ENCODE measurements at regions not wholly inside any gene's neighbourhood (a gene's known extent, or its start where the extent isn't known, plus 50 kb on each side); places are given as distances from the start of the nearest gene placed in this dataset.

- no peaks in the 10 kb centered on the region for H3K27me3 Mint-ChIP-seq (ENCODE audit: low read depth)
- ATAC-seq (replicated peaks in 1 of 2) (no peak), DNase-seq (no peak)
- no peaks in the 10 kb centered on the region for H3K9me3 Mint-ChIP-seq
- H3K36me3 Mint-ChIP-seq (ENCODE audit: insufficient read depth in 2 of 2) = no peaks in the 10 kb centered on the region
- H3K27ac Mint-ChIP-seq = no peak overlapping the region
- no peak overlapping the region for H3K4me3 Mint-ChIP-seq
- no peaks in the 10 kb centered on the region for H3K4me1 Mint-ChIP-seq (ENCODE audit: low read depth)
These were observed 151.7 kb upstream of the POU3F3 start for GRCh38 chr2:104702031-104702850.

GRCh38 chr2:104703669-104704068, 150.2 kb upstream of the POU3F3 start:
- H3K36me3 Mint-ChIP-seq (ENCODE audit: insufficient read depth in 2 of 2) = no peaks in the 10 kb centered on the region
- DNase-seq = no peak
- no peaks in the 10 kb centered on the region for H3K4me1 Mint-ChIP-seq (ENCODE audit: low read depth)
- H3K27ac Mint-ChIP-seq = no peak overlapping the region
- H3K27me3 Mint-ChIP-seq (ENCODE audit: low read depth) = no peaks in the 10 kb centered on the region
- no peak for ATAC-seq (replicated peaks in 1 of 2)
- no peaks in the 10 kb centered on the region for H3K9me3 Mint-ChIP-seq
- no peak overlapping the region for H3K4me3 Mint-ChIP-seq

GRCh38 chr2:104704496-104705245, 149.2 kb upstream of the POU3F3 start:
- no peak overlapping the region for H3K4me3 Mint-ChIP-seq
- H3K27me3 Mint-ChIP-seq (ENCODE audit: low read depth) = no peaks in the 10 kb centered on the region
- ATAC-seq (replicated peaks in 1 of 2) (no peak), DNase-seq (no peak)
- no peaks in the 10 kb centered on the region for H3K36me3 Mint-ChIP-seq (ENCODE audit: insufficient read depth in 2 of 2)
- H3K27ac Mint-ChIP-seq = no peak overlapping the region
- no peaks in the 10 kb centered on the region for H3K9me3 Mint-ChIP-seq
- no peaks in the 10 kb centered on the region for H3K4me1 Mint-ChIP-seq (ENCODE audit: low read depth)

GRCh38 chr2:104707056-104707455, 146.9 kb upstream of the POU3F3 start:
- H3K4me1 Mint-ChIP-seq (ENCODE audit: low read depth) = no peaks in the 10 kb centered on the region

GRCh38 chr2:104708967-104709366, 144.9 kb upstream of the POU3F3 start:
- no peaks in the 10 kb centered on the region for H3K9me3 Mint-ChIP-seq
- DNase-seq (no peak), ATAC-seq (replicated peaks in 1 of 2) (no peak)
- H3K4me1 Mint-ChIP-seq (ENCODE audit: low read depth) = no peaks in the 10 kb centered on the region
- no peaks in the 10 kb centered on the region for H3K27me3 Mint-ChIP-seq (ENCODE audit: low read depth)
- H3K4me3 Mint-ChIP-seq = no peak overlapping the region
- no peak overlapping the region for H3K27ac Mint-ChIP-seq
- H3K36me3 Mint-ChIP-seq (ENCODE audit: insufficient read depth in 2 of 2) = no peaks in the 10 kb centered on the region

More at GRCh38 chr2:104707056-104707455, 146.9 kb upstream of the POU3F3 start:
- Mint-ChIP-seq H3K36me3 (ENCODE audit: insufficient read depth in 2 of 2) (no peaks in the 10 kb centered on the region), H3K27ac (no peak overlapping the region), H3K27me3 (ENCODE audit: low read depth) (no peaks in the 10 kb centered on the region), H3K9me3 (no peaks in the 10 kb centered on the region), H3K4me3 (no peak overlapping the region)
- ATAC-seq (replicated peaks in 1 of 2) (no peak), DNase-seq (no peak)

GRCh38 chr2:104716061-104716460, 137.9 kb upstream of the POU3F3 start:
- Mint-ChIP-seq H3K36me3 (ENCODE audit: insufficient read depth in 2 of 2) (no peaks in the 10 kb centered on the region), H3K27me3 (ENCODE audit: low read depth) (no peaks in the 10 kb centered on the region), H3K4me1 (ENCODE audit: low read depth) (no peaks in the 10 kb centered on the region), H3K4me3 (no peak overlapping the region), H3K27ac (no peak overlapping the region), H3K9me3 (no peaks in the 10 kb centered on the region)
- ATAC-seq (replicated peaks in 1 of 2) (no peak), DNase-seq (no peak)

GRCh38 chr2:104733226-104733943, 120.5 kb upstream of the POU3F3 start:
- H3K4me1 Mint-ChIP-seq (ENCODE audit: low read depth) = peaks cover 11% of the 10 kb centered on the region
- H3K27me3 Mint-ChIP-seq (ENCODE audit: low read depth) = no peaks in the 10 kb centered on the region
- no peak overlapping the region for H3K27ac Mint-ChIP-seq
- H3K36me3 Mint-ChIP-seq (ENCODE audit: insufficient read depth in 2 of 2) = peaks cover 0 to 2% of the 10 kb centered on the region in 2 donors
- peaks cover under 1 to 7% of the 10 kb centered on the region in 2 donors for H3K9me3 Mint-ChIP-seq
- no peak overlapping the region for H3K4me3 Mint-ChIP-seq
- ATAC-seq (replicated peaks in 1 of 2) (peak in 1 of 2 donors; percentile 46), DNase-seq (peak; percentile 28 to 29)

GRCh38 chr2:104734937-104735586, 118.9 kb upstream of the POU3F3 start:
- peak overlapping the region in 1 of 2 donors; percentile 34 for H3K4me3 Mint-ChIP-seq
- no peak overlapping the region for H3K27ac Mint-ChIP-seq
- peaks cover 0 to 2% of the 10 kb centered on the region in 2 donors for H3K36me3 Mint-ChIP-seq (ENCODE audit: insufficient read depth in 2 of 2)
- DNase-seq = peak in 1 of 2 donors; percentile 7
- peaks cover 11% of the 10 kb centered on the region for H3K4me1 Mint-ChIP-seq (ENCODE audit: low read depth)
- peak; percentile 33 to 70 for ATAC-seq (replicated peaks in 1 of 2)
- peaks cover 2 to 9% of the 10 kb centered on the region in 2 donors for H3K9me3 Mint-ChIP-seq
- no peaks in the 10 kb centered on the region for H3K27me3 Mint-ChIP-seq (ENCODE audit: low read depth)

- Mint-ChIP-seq H3K36me3 (ENCODE audit: insufficient read depth in 2 of 2) (peaks cover 0 to 2% of the 10 kb centered on the region in 2 donors), H3K4me1 (ENCODE audit: low read depth) (peaks cover 11% of the 10 kb centered on the region), H3K4me3 (no peak overlapping the region), H3K9me3 (peaks cover 2 to 9% of the 10 kb centered on the region in 2 donors), H3K27ac (no peak overlapping the region), H3K27me3 (ENCODE audit: low read depth) (no peaks in the 10 kb centered on the region)
- ATAC-seq (replicated peaks in 1 of 2) (no peak), DNase-seq (no peak)
These were observed 117.9 kb upstream of the POU3F3 start for GRCh38 chr2:104736026-104736425.

- Mint-ChIP-seq H3K9me3 (peaks cover 2% of the 10 kb centered on the region in 2 donors), H3K4me1 (ENCODE audit: low read depth) (no peaks in the 10 kb centered on the region), H3K36me3 (ENCODE audit: insufficient read depth in 2 of 2) (no peaks in the 10 kb centered on the region), H3K27ac (no peak overlapping the region), H3K27me3 (ENCODE audit: low read depth) (no peaks in the 10 kb centered on the region), H3K4me3 (no peak overlapping the region)
- no peak for ATAC-seq (replicated peaks in 1 of 2)
- DNase-seq = no peak
These were observed 112.1 kb upstream of the POU3F3 start for GRCh38 chr2:104741860-104742259.

- no peak overlapping the region for H3K27ac Mint-ChIP-seq
These were observed 109.4 kb upstream of the POU3F3 start for GRCh38 chr2:104744537-104744936.

GRCh38 chr2:104745846-104746245, 108.1 kb upstream of the POU3F3 start:
- Mint-ChIP-seq H3K27ac (no peak overlapping the region), H3K4me1 (ENCODE audit: low read depth) (no peaks in the 10 kb centered on the region), H3K27me3 (ENCODE audit: low read depth) (no peaks in the 10 kb centered on the region), H3K36me3 (ENCODE audit: insufficient read depth in 2 of 2) (no peaks in the 10 kb centered on the region), H3K4me3 (no peak overlapping the region), H3K9me3 (no peaks in the 10 kb centered on the region)
- DNase-seq = no peak
- ATAC-seq (replicated peaks in 1 of 2) = no peak

More at GRCh38 chr2:104744537-104744936, 109.4 kb upstream of the POU3F3 start:
- no peak for DNase-seq
- H3K27me3 Mint-ChIP-seq (ENCODE audit: low read depth) = no peaks in the 10 kb centered on the region
- H3K4me3 Mint-ChIP-seq = no peak overlapping the region
- H3K9me3 Mint-ChIP-seq = no peaks in the 10 kb centered on the region
- ATAC-seq (replicated peaks in 1 of 2) = no peak
- no peaks in the 10 kb centered on the region for H3K36me3 Mint-ChIP-seq (ENCODE audit: insufficient read depth in 2 of 2)
- no peaks in the 10 kb centered on the region for H3K4me1 Mint-ChIP-seq (ENCODE audit: low read depth)

All from activated T-cell treated with anti-CD3 and anti-CD28 coated beads, Interleukin-2, amount 50 U/mL, for 72 hours (primary cell).